A673 (cell line): ENCODE measurements at regions not wholly inside any gene's neighbourhood (a gene's known extent, or its start where the extent isn't known, plus 50 kb on each side); places are given as distances from the start of the nearest gene placed in this dataset.

Source experiments
- BruUV-seq: library from RNA; stranded (reverse); fragments of 400-500 nt; replicated peaks from 2 replicates; lab custom pipeline; 2021; lab: Mats Ljungman, UMichigan
- CTCF ChIA-PET: fragments of 300-600 bp; sonication (Branson Sonifier 250); formaldehyde crosslinking; loops from one replicate; lab custom pipeline; 2022; ENCODE audit warnings: antibody characterized with exemption; lab: Charles Lee
- POLR2A ChIA-PET: fragments of 300-600 bp; sonication (Branson Sonifier 250); formaldehyde crosslinking; loops from one replicate; lab custom pipeline; 2022; ENCODE audit warnings: antibody characterized with exemption; ENCODE audit not compliant: low non-redundant PET; lab: Charles Lee
- DNase-seq: peaks from one replicate; pipeline ENCODE4 v3.0.0-alpha.2; 2015; ENCODE audit warnings: low spot score
- H3K27ac ChIP-seq: fragments of 200-600 bp; sonication (generic); 2 replicates; pipeline ENCODE4 v1.5.1; 2016; ENCODE audit warnings: mixed run types, low read depth, mild to moderate bottlenecking, mixed read lengths, antibody characterized with exemption, low read length; ENCODE audit not compliant: poor library complexity, severe bottlenecking
- H3K27me3 ChIP-seq: fragments of 200-600 bp; sonication (generic); replicated peaks from 2 replicates; pipeline ENCODE4 v1.6.1; 2017; ENCODE audit warnings: mixed run types, low read depth, mild to moderate bottlenecking, mixed read lengths, antibody characterized with exemption, low read length; ENCODE audit not compliant: insufficient read depth, poor library complexity
- H3K36me3 ChIP-seq: fragments of 200-600 bp; sonication (generic); 2 replicates; pipeline ENCODE4 v1.6.1; 2016; ENCODE audit warnings: mixed run types, mild to moderate bottlenecking, mixed read lengths, antibody characterized with exemption, low read length; ENCODE audit not compliant: insufficient read depth, poor library complexity, severe bottlenecking
- H3K4me1 ChIP-seq: fragments of 200-600 bp; sonication (generic); 2 replicates; pipeline ENCODE4 v1.6.1; 2017; ENCODE audit warnings: mixed run types, mild to moderate bottlenecking, mixed read lengths, antibody characterized with exemption, low read length; ENCODE audit not compliant: insufficient read depth, poor library complexity, severe bottlenecking
- H3K4me3 ChIP-seq: fragments of 200-600 bp; sonication (generic); 2 replicates; pipeline ENCODE4 v1.5.1; 2016; ENCODE audit warnings: low read depth, mixed run types, mild to moderate bottlenecking, mixed read lengths, low read length; ENCODE audit not compliant: poor library complexity, severe bottlenecking
- H3K9me3 ChIP-seq: fragments of 200-600 bp; sonication (generic); 2 replicates; pipeline ENCODE4 v1.6.1; 2016; ENCODE audit warnings: mixed run types, low read depth, mild to moderate bottlenecking, mixed read lengths, antibody characterized with exemption, low read length; ENCODE audit not compliant: poor library complexity, severe bottlenecking
- CTCF ChIP-seq: fragments of 300-800, 200-600 bp; sonication (generic); conservative IDR thresholded peaks from 2 replicates; pipeline ENCODE4 v1.5.1; 2017; ENCODE audit warnings: low read depth, mild to moderate bottlenecking, antibody characterized with exemption, low read length, moderate library complexity, mixed read lengths
- EZH2 ChIP-seq: fragments of 200-600 bp; sonication (generic); IDR thresholded peaks from 2 replicates; pipeline ENCODE4 v1.6.1; 2017; ENCODE audit warnings: borderline replicate concordance, low read depth, mild to moderate bottlenecking, mixed read lengths, antibody characterized with exemption, low read length; ENCODE audit not compliant: poor library complexity, severe bottlenecking
- intact Hi-C: fragments of 100-400 bp; cut with micrococcal nuclease; formaldehyde crosslinking; loops from one replicate; pipeline ENCODE4 v1.10.0; 2022; ENCODE audit not compliant: unreplicated experiment

GRCh38 chr2:241950413-241951315 is 81.1 kb downstream of the RTP5 start:
- TF ChIP-seq CTCF = peak; percentile 95
- no peak for TF ChIP-seq EZH2
- H3K36me3 ChIP-seq = no peaks in the 10 kb centered on the region
- CTCF ChIA-PET = interaction anchor here (0.6 to 1.2 kb wide), 3 partner anchors 27 to 70 kb away, joined by 3 to 5 read pairs (median 3); no protein-coding TSS in a partner anchor
- BruUV-seq = no TSS peak
- no peak overlapping the region for H3K27ac ChIP-seq
- H3K4me3 ChIP-seq = no peak overlapping the region
- peak; percentile 75 for DNase-seq
- H3K27me3 ChIP-seq = no peaks in the 10 kb centered on the region
- intact Hi-C loops = no loop called here
- POLR2A ChIA-PET = no interaction called here
- no peaks in the 10 kb centered on the region for H3K4me1 ChIP-seq
- no peaks in the 10 kb centered on the region for H3K9me3 ChIP-seq

- Histone ChIP-seq H3K9me3 (no peaks in the 10 kb centered on the region), H3K36me3 (no peaks in the 10 kb centered on the region), H3K4me3 (no peak overlapping the region), H3K4me1 (no peaks in the 10 kb centered on the region), H3K27me3 (no peaks in the 10 kb centered on the region), H3K27ac (no peak overlapping the region)
- no TSS peak for BruUV-seq
- ChIA-PET CTCF (interaction anchor here (0.6 to 1.2 kb wide), 3 partner anchors 28 to 69 kb away, joined by 3 to 5 read pairs (median 3); no protein-coding TSS in a partner anchor), POLR2A (no interaction called here)
- DNase-seq = no peak
- intact Hi-C loops = no loop called here
- TF ChIP-seq EZH2 = no peak
- TF ChIP-seq CTCF = no peak
Measured at GRCh38 chr2:241951316-241951700, 81.8 kb downstream of the RTP5 start.

- H3K27me3 ChIP-seq = no peaks in the 10 kb centered on the region
Measured at GRCh38 chr2:241951920-241952319, 82.4 kb downstream of the RTP5 start.

More at GRCh38 chr2:241951920-241952319, 82.4 kb downstream of the RTP5 start:
- Histone ChIP-seq H3K9me3 (no peaks in the 10 kb centered on the region), H3K4me3 (no peak overlapping the region), H3K4me1 (no peaks in the 10 kb centered on the region), H3K36me3 (no peaks in the 10 kb centered on the region), H3K27ac (no peak overlapping the region)
- TF ChIP-seq CTCF (no peak), EZH2 (no peak)
- ChIA-PET POLR2A (no interaction called here), CTCF (interaction anchor here (0.6 to 0.7 kb wide), 2 partner anchors 12 to 120 kb away, joined by 3 to 4 read pairs; no protein-coding TSS in a partner anchor)
- no TSS peak for BruUV-seq
- no peak for DNase-seq
- intact Hi-C loops = no loop called here
